HG03175 (cell line): ENCODE measurements at regions not wholly inside any gene's neighbourhood (a gene's known extent, or its start where the extent isn't known, plus 50 kb on each side); places are given as distances from the start of the nearest gene placed in this dataset.

Experiments used
- ATAC-seq: cut with Tn5 transposase; IDR thresholded peaks from one replicate; pipeline ENCODE4 v1.9.1; 2021; ENCODE audit warnings: mild to moderate bottlenecking, moderate library complexity; ENCODE audit not compliant: unreplicated experiment

DNA sequence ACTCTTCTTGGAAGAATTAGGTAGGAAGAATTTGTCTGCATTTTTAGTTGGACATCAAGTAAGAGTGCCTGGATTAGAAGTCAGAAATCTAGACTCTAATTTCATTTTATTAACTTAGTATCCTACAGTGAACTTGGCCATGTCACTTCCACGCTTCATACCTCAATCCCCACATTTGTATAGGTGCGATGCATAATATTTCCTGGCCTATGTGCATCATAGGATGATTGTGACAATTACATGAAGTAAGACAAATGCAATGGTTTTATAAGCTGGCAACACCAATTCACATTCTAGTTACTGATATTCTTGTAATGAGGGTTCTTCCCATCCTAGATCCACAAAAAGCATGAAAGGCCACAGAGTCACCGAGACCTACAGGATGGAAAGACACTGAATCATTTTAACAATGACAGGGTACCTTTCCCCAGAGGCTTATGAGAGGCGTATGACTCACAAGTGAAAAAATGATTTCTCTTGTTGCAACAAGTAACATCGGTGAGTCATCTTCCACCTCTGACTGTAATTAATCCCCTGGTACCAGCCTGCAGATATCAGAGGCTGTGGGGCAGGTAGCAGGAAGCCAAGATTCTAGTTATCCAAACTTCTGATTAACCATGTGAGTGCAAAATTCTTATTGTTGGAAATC lies 56.0 kb upstream of the OR5AK2 start:
- ATAC-seq = no peak

- ATAC-seq = no peak
Observed at GRCh38 chr11:56923116-56923515, 65.6 kb upstream of the OR5AK2 start.

- no peak for ATAC-seq
Observed at GRCh38 chr11:56922421-56922820, 66.3 kb upstream of the OR5AK2 start.

- ATAC-seq = no peak
Observed at GRCh38 chr11:56917708-56918400, 70.9 kb upstream of the OR5AK2 start.

GRCh38 chr11:56916587-56916986 lies 72.1 kb upstream of the OR5AK2 start:
- no peak for ATAC-seq

DNA sequence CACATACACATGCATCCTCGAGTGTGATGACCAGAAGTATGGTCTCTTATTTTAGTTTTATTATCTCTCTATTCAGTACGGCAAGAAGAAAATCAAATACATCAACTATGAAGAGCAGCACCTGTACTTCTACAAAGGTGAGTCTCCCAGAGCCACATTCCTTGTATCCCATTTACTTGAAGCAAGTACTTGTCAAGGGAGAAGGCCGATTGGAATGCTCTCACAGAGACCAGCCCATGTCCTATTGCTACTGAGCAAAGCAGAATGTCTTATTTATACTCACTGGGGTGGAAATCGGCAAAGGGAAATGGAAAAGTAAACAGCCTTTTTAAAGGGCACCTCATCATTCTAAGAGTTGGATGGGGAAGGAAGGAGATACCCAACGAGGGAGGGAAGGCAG lies 72.6 kb upstream of the OR5AK2 start:
- ATAC-seq = no peak

DNA sequence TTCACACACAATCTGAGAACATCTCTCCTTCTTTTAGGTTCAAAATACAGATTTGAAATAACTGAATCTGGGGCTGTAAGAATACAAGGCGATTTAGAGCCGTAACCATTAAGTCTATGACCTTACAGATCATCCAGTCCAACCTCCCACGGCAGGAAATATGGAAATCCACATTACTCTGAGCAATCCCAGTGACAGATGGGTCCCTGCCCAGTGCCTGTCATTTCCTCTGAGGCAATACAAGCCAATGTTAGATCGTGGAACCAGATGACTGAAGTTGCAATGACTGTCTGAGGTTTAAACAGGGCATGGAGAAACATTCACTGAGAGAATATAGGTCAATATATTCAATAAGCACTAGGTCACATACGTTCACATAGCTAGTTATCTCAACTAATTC lies 77.4 kb upstream of the OR5AK2 start:
- no peak for ATAC-seq

GRCh38 chr11:56910785-56911184 lies 77.9 kb upstream of the OR5AK2 start:
- no peak for ATAC-seq

DNA sequence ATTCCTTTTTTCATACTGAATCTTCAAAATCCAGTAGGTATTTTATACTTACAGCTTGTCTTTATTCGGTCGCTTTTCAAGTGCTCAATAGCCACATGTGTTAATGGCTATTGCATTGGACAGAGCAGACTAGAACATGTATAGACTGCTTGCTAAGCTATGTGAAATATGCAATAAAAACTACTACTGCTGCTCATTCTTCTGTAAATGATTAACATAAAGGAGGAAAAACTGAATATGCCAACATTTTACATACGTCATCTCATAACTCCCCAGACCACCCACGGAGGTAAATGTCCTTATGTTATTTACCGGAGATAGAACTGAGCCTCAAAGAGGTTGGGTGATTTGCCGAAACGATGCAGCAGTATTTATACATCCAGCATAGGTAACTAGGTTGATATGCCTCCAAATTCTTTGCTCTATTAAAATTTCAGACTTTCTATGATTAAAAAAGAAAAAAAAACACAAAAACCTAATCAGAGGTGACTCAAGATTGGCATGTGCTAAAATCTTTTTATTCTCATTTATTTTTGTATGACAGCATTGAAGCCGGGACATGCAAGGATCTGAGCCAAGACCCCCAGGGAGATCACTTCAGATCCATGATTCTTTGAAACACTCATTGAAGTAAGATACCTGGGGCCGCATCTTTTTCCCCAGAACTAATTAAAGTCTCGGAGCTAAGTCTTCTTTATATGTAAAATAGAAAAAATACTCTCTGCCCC lies 78.5 kb upstream of the OR5AK2 start:
- ATAC-seq = no peak

DNA sequence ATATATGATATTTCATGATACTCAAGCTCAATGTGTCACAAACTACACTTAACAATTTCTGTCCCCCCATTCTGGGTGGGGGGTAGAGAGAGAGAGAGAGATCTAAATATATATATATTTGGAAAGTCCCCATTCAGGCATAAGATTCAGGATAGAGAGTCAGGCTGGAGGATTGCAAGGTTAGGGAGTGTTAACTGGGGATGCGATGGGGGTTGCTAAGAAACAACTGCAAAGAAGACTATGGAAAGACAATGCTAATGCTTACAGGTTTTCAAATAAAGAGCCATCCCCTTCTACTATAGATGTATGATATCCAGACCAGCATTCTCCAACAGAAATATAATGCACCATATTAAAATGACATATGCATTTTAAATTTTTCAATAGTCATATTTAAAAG lies 79.2 kb upstream of the OR5AK2 start:
- no peak for ATAC-seq

GRCh38 chr11:56909080-56909479 lies 79.6 kb upstream of the OR5AK2 start:
- no peak for ATAC-seq

GRCh38 chr11:56906683-56907148 lies 82.0 kb upstream of the OR5AK2 start:
- ATAC-seq = no peak

DNA sequence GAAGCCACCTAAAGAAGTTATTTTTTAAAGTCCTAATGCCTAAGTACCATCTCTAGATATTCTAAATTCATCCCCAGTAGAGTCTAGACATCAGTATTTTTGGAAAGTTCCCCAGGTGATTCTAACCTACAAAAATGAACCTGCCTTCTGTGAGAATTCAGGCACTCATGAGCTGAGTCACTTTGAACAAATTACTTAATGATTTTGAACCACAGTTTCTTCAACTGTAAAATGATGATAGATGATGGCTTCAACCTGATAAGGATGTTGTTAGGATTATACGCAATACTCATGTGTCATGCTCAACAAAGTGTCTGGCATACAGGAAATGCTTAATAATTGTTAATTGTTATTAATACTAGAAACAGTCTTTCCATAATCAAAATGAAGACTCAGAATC lies 82.8 kb upstream of the OR5AK2 start:
- no peak for ATAC-seq

DNA sequence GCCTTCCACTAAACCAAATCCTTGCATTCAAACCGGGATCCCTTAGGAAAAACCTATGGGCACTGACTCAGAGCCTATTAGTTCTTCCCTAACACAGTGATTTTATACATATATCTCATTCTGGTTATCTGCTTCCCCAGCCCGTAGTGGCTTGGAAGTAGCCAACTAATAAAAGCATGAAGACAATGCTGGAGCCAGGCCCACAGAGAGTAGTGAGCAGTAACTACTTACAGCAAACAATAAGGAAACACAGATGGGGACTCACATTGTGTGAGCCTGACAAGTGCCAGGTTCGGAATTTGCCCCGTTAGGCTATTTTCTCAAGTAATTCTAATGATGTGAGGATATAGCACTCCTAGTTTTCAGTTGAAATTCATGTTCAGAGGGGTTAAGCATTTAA lies 83.3 kb upstream of the OR5AK2 start:
- ATAC-seq = no peak

- no peak for ATAC-seq
Observed at GRCh38 chr11:56898856-56899255, 89.9 kb upstream of the OR5AK2 start.

GRCh38 chr11:56890584-56891305 lies 98.0 kb upstream of the OR5AK2 start:
- no peak for ATAC-seq

DNA sequence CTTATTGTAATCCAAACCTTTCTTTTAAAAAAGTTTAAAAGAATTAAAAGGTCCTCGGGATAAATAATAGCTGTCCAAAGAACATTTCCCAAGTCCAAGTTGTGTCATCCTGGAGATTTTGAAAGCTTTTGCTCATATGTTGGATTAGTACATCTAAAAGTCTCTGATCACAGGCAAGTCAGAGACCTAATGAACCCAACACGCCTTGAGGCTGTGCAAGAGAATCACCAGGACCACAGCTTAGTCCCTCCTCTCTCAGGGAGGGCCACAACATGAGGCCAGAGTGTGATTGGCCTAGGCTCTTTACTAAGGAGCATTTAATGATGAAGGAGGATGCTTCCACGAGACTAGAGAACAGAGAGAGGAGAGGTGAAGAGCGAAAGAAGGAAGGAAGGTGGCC lies 98.7 kb upstream of the OR5AK2 start:
- ATAC-seq = no peak

DNA sequence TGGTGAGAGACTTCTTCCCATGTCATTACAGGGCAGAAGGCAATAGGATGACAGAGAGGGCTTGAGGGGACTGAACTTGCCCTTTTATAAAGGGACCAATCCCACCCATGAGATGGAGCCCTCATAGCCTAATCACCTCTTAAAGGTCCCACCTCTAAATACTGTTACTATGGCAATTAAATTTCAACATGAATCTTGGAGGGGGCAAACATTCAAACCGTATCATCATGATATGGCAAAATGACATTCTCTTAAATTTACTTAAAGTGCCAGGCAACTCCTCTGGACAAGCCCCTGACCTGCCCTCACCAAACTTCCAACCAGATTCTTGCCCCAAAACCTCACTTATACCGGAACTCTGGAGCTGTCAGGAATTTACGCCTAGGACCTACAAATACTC lies 100.8 kb upstream of the OR5AK2 start:
- no peak for ATAC-seq

- no peak for ATAC-seq
Observed at GRCh38 chr11:56886455-56886854, 102.3 kb upstream of the OR5AK2 start.

- ATAC-seq = no peak
Observed at GRCh38 chr11:56885854-56886253, 102.9 kb upstream of the OR5AK2 start.

DNA sequence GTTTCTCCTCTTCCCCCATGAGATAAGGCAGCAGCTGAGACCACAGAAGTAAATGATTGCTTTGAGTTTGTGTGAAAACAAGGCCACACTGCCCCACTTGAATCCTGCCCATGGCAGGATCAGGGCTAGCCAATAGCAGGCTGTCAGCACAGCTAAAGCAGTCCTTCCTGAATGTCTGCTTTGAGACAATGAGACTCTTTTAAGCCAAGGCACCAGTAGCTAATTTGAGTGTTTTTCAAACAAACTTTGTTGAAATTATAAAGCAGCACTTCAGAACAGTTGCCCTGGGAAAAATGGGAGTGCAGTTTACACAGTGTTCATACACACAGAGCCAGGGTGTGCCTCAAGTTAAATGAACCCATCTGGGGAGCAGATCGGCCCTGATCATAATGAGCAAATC lies 103.5 kb upstream of the OR5AK2 start:
- ATAC-seq = no peak
